Immature natural killer cell (primary cell): ENCODE measurements at regions not wholly inside any gene's neighbourhood (a gene's known extent, or its start where the extent isn't known, plus 50 kb on each side); places are given as distances from the start of the nearest gene placed in this dataset.
"Not testable (repeated sequence)": the region's sequence is repeated elsewhere in the genome, so short reads cannot be mapped to it uniquely, and the experiment has no call there.

Experiments
- DNase-seq, 3 donors: peaks; one replicate each; pipeline ENCODE4 v3.0.0; 2022; ENCODE audit warnings: mixed read lengths in 1 of 3
- H3K27ac Mint-ChIP-seq, 6 donors: one replicate each; pipeline ENCODE4 v1.8.0; 2020; ENCODE audit warnings: mixed read lengths in 6 of 6, mild to moderate bottlenecking in 5 of 6, inconsistent platforms in 4 of 6, moderate library complexity in 3 of 6
- H3K27me3 Mint-ChIP-seq, 3 donors: one replicate each; pipeline ENCODE4 v1.8.0; 2020 to 2021; ENCODE audit warnings: low read depth in 3 of 3, mild to moderate bottlenecking in 3 of 3, mixed read lengths in 3 of 3, moderate library complexity in 3 of 3, inconsistent platforms in 1 of 3
- H3K36me3 Mint-ChIP-seq, 3 donors: one replicate each; pipeline ENCODE4 v1.8.0; 2020; ENCODE audit warnings: mixed read lengths in 3 of 3, inconsistent platforms in 2 of 3, mild to moderate bottlenecking in 2 of 3
- H3K4me1 Mint-ChIP-seq, 2 donors: one replicate each; pipeline ENCODE4 v1.8.0; 2020; ENCODE audit warnings: inconsistent platforms in 2 of 2, mild to moderate bottlenecking in 2 of 2, mixed read lengths in 2 of 2, moderate library complexity in 1 of 2
- H3K4me3 Mint-ChIP-seq, 5 donors: one replicate each; pipeline ENCODE4 v1.8.0; 2020; ENCODE audit warnings: mild to moderate bottlenecking in 5 of 5, mixed read lengths in 5 of 5, inconsistent platforms in 3 of 5, moderate library complexity in 3 of 5
- H3K9me3 Mint-ChIP-seq, 6 donors: one replicate each; pipeline ENCODE4 v1.8.0; 2020; ENCODE audit warnings: mild to moderate bottlenecking in 6 of 6, mixed read lengths in 6 of 6, inconsistent platforms in 4 of 6, moderate library complexity in 3 of 6

DNA sequence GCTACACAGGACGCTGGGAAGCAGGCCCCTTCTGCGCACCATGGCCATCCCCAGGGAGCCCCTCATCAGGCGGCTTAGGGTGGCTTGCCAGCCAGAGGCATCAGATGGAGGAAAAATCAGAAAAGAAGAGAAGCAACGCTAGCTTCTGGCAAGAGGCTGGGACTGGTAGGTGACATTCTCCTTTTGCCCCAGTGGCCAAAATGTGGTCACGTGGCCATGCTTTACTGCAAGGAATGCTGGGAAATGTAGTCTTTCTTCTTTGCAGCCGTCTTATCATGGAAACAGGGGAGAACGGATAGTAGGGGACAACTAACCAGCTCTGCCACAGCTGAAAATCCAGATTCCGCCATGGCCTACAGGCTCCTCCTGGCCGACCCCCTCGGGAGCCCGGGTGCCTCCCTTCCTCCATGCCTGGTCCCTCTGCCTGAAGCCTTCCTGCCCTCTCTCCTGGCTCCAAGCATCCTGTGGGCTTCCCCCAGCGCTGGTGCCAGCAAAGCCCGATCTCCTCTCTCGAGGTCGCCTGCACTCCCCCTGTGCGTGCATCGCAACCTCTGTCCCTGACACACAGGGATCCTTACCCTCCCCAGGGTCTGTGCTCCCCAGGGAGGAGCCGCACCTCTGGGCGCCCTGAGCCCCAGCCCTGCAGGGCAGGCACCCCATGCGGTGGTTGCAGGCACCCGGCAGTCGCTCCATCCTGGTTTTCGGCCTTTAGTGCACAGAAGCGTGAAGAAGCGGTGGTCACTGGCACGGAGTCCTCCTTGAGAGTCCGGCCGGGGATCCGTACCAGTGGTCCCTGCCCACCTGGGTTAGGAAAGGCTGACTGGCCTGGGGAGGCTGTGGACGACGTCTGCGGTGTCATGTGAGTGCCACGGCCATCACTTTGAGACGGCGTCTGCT is 307.7 kb downstream of the TP53TG3F start:
- not testable (repeated sequence) for H3K9me3 Mint-ChIP-seq, H3K27ac Mint-ChIP-seq, H3K27me3 Mint-ChIP-seq, H3K4me1 Mint-ChIP-seq, H3K36me3 Mint-ChIP-seq, H3K4me3 Mint-ChIP-seq, DNase-seq

- H3K9me3 Mint-ChIP-seq, H3K27ac Mint-ChIP-seq: not testable (repeated sequence)
Observed at GRCh38 chr16:33768710-33769109, 309.3 kb downstream of the TP53TG3F start.

DNA sequence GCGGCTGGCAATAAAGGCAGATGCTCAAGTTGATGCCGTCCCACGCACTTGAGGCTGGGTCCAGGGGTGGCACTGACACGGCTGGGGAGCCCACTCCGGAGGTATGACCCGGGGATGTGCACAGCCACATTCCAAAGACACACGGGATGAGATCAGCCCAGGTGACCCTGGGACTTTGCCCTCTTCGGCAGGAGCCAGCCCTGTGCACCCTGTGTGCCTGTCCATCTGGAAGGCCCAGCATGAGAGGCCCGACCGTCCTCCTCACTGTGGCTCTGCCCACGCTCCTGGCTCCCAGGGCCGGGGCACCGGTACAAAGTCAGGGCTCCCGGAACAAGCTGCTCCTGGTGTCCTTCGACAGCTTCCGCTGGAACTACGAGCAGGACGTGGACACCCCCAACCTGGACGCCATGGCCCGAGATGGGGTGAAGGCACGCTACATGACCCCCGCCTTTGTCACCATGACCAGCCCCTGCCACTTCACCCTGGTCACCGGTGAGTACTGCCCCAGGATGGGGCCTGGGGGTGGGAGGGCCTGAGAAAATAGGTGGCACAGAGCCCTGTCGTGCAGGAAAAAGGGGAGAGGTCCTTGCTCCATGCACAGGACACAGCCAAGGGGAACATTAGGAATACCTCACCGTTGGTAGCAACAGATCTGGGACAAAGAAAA is 309.9 kb downstream of the TP53TG3F start:
- not testable (repeated sequence) for H3K36me3 Mint-ChIP-seq, H3K4me1 Mint-ChIP-seq, H3K4me3 Mint-ChIP-seq, H3K27ac Mint-ChIP-seq, DNase-seq, H3K27me3 Mint-ChIP-seq
- peaks cover 4 to 10% (median 6%) of the 10 kb centered on the region in 6 donors for H3K9me3 Mint-ChIP-seq

More at GRCh38 chr16:33768710-33769109, 309.3 kb downstream of the TP53TG3F start:
- not testable (repeated sequence) for H3K4me1 Mint-ChIP-seq, H3K4me3 Mint-ChIP-seq, H3K36me3 Mint-ChIP-seq, H3K27me3 Mint-ChIP-seq, DNase-seq

DNA sequence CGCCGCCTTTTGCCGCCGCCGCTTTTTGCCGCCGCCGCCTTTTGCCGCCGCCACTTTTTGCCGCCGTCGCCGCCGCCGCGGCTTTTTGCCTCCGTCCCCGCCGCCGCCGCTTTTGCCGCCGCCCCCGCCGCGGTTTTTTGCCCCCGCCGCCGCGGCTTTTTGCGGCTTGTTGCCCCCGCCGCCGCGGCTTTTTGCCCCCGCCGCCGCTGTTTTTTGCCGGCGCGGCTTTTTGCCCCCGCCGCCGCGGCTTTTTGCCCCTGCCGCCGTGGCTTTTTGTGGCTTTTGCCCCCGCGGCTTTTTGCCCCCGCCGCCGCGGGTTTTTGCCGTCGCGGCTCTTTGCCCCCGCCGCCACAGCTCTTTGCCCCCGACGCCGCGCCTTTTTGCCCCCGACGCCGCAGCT is 311.1 kb downstream of the TP53TG3F start:
- peaks cover 4 to 15% (median 12%) of the 10 kb centered on the region in 6 donors for H3K9me3 Mint-ChIP-seq
- not testable (repeated sequence) for DNase-seq, H3K27me3 Mint-ChIP-seq, H3K4me1 Mint-ChIP-seq, H3K4me3 Mint-ChIP-seq, H3K27ac Mint-ChIP-seq, H3K36me3 Mint-ChIP-seq

- H3K27ac Mint-ChIP-seq, H3K4me1 Mint-ChIP-seq, H3K4me3 Mint-ChIP-seq, DNase-seq, H3K27me3 Mint-ChIP-seq, H3K36me3 Mint-ChIP-seq: not testable (repeated sequence)
- H3K9me3 Mint-ChIP-seq = peaks cover 4 to 15% (median 12%) of the 10 kb centered on the region in 6 donors
Observed at GRCh38 chr16:33771211-33771610, 311.8 kb downstream of the TP53TG3F start.

GRCh38 chr16:33773966-33774365 is 314.6 kb downstream of the TP53TG3F start:
- H3K27me3 Mint-ChIP-seq, H3K4me1 Mint-ChIP-seq, H3K4me3 Mint-ChIP-seq, H3K27ac Mint-ChIP-seq, DNase-seq, H3K36me3 Mint-ChIP-seq: not testable (repeated sequence)
- peaks cover 2 to 13% (median 11%) of the 10 kb centered on the region in 6 donors for H3K9me3 Mint-ChIP-seq

- not testable (repeated sequence) for H3K27ac Mint-ChIP-seq, DNase-seq, H3K27me3 Mint-ChIP-seq, H3K36me3 Mint-ChIP-seq, H3K4me3 Mint-ChIP-seq, H3K4me1 Mint-ChIP-seq
- H3K9me3 Mint-ChIP-seq = peaks cover 2 to 13% (median 11%) of the 10 kb centered on the region in 6 donors
Observed at GRCh38 chr16:33774724-33775123, 315.3 kb downstream of the TP53TG3F start.

DNA sequence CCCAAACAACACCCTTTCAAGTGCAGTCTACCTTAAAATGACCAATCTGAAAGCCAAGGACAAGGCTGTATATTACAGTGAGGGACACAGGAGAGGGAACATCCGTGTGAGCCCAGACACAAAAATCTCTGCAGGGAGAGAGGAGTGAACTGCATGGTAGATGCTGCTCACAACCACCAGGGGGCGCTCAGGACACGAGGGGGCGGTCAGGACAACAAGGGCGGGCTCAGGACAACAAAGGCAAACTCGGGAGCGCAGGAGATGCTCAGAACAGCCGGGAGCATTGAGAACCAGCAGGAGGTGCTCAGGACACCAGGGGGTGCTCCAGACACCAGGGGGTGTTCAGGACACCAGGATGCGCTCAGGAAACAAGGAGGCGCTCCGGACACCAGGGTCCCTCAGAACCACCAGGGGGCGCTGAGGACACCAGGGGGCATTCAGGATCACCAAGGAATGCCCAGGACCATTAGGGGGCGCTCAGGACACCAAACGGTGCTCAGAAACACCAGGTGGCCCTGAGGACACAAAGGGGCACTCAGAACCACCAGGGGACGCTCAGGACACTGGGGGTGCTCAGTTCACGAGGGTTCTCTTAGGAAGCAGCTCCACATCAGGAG is 357.0 kb downstream of the TP53TG3F start:
- H3K4me1 Mint-ChIP-seq, DNase-seq, H3K27me3 Mint-ChIP-seq, H3K27ac Mint-ChIP-seq, H3K9me3 Mint-ChIP-seq, H3K4me3 Mint-ChIP-seq, H3K36me3 Mint-ChIP-seq: not testable (repeated sequence)

DNA sequence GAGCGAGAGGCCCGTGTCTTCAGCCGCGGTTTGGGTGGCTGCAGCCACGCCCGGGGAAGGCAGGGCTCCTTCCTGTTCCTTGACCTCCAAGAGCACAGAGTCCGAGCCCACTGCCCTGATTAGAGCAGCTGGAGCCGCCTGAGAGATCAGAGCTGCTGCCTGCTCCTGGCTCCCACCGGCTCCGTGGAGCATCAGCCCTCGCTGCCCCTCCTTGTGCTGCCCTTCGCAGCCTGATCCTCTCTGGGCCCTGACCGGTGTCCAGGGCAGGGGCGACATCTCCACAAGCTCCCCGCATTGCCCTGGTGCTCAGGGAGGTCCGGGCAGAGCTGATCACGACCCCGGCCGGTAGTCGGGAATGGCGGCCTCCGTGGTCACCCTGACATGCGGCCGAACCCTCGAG is 365.3 kb downstream of the TP53TG3F start:
- not testable (repeated sequence) for H3K9me3 Mint-ChIP-seq, H3K27ac Mint-ChIP-seq, H3K4me1 Mint-ChIP-seq, H3K4me3 Mint-ChIP-seq, H3K36me3 Mint-ChIP-seq, H3K27me3 Mint-ChIP-seq, DNase-seq

DNA sequence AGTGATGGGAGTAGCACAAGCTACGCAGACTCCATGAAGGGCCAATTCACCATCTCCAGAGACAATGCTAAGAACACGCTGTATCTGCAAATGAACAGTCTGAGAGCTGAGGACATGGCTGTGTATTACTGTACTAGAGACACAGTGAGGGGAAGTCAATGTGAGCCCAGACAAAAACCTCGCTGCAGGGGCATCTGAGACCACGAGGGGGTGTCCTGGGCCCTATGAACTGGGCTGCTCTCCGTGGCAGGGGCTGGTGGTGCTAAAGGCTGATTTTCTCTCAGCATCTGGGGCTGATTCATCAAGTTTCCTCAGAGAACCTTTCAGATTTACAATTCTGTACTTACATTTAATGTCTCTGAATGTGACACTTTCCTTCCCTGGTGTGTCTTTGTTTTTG is 368.1 kb downstream of the TP53TG3F start:
- not testable (repeated sequence) for H3K27ac Mint-ChIP-seq, H3K4me3 Mint-ChIP-seq, H3K4me1 Mint-ChIP-seq, H3K36me3 Mint-ChIP-seq, H3K27me3 Mint-ChIP-seq, H3K9me3 Mint-ChIP-seq, DNase-seq

- H3K27me3 Mint-ChIP-seq, H3K27ac Mint-ChIP-seq, H3K4me1 Mint-ChIP-seq, H3K4me3 Mint-ChIP-seq, H3K9me3 Mint-ChIP-seq, H3K36me3 Mint-ChIP-seq, DNase-seq: not testable (repeated sequence)
Observed at GRCh38 chr16:33839157-33839556, 379.7 kb downstream of the TP53TG3F start.

GRCh38 chr16:33844533-33844932 is 385.1 kb downstream of the TP53TG3F start:
- H3K27me3 Mint-ChIP-seq, H3K4me1 Mint-ChIP-seq, DNase-seq, H3K4me3 Mint-ChIP-seq, H3K36me3 Mint-ChIP-seq, H3K9me3 Mint-ChIP-seq, H3K27ac Mint-ChIP-seq: not testable (repeated sequence)
